Neural cell (in vitro differentiated cells): ENCODE measurements at regions not wholly inside any gene's neighbourhood (a gene's known extent, or its start where the extent isn't known, plus 50 kb on each side); places are given as distances from the start of the nearest gene placed in this dataset.

Experiments
- H2AFZ ChIP-seq: fragments of 200-600, 300-800 bp; sonication (generic), shearing (Covaris generic); 2 replicates; pipeline ENCODE4 v1.6.0; 2014; ENCODE audit warnings: low read depth, mild to moderate bottlenecking, antibody characterized with exemption, low read length, moderate library complexity
- H3F3A ChIP-seq: fragments of 200-600 bp; shearing (Covaris generic); 2 replicates; pipeline ENCODE4 v1.6.1; 2016; ENCODE audit warnings: mild to moderate bottlenecking, moderate library complexity, mixed read lengths, antibody characterized with exemption, low read length; ENCODE audit not compliant: insufficient read depth, poor library complexity, severe bottlenecking
- H3K27ac ChIP-seq: fragments of 200-600, 300-800 bp; sonication (generic), shearing (Covaris generic); 2 replicates; pipeline ENCODE4 v1.5.1; 2014; ENCODE audit warnings: mild to moderate bottlenecking, low read length, moderate library complexity
- H3K27me3 ChIP-seq: fragments of 300-800, 200-600 bp; sonication (generic), shearing (Covaris generic); 2 replicates; pipeline ENCODE4 v1.6.0; 2014; ENCODE audit warnings: mild to moderate bottlenecking, low read depth, low read length, moderate library complexity; ENCODE audit not compliant: insufficient read depth
- H3K36me3 ChIP-seq: fragments of 300-800, 200-600 bp; sonication (generic), shearing (Covaris generic); 2 replicates; pipeline ENCODE4 v1.5.1; 2014; ENCODE audit warnings: mild to moderate bottlenecking, antibody characterized with exemption, low read length, moderate library complexity; ENCODE audit not compliant: insufficient read depth
- H3K4me2 ChIP-seq: fragments of 300-800, 200-600 bp; sonication (generic), shearing (Covaris generic); 2 replicates; pipeline ENCODE4 v1.6.0; 2014; ENCODE audit warnings: mild to moderate bottlenecking, low read length
- H3K4me3 ChIP-seq: fragments of 300-800, 200-600 bp; sonication (generic), shearing (Covaris generic); 2 replicates; pipeline ENCODE4 v1.5.1; 2014; ENCODE audit warnings: mild to moderate bottlenecking, low read length, moderate library complexity
- H3K79me2 ChIP-seq: fragments of 200-600 bp; shearing (Covaris generic); replicated peaks from 2 replicates; pipeline ENCODE4 v1.6.0; 2014; ENCODE audit warnings: mild to moderate bottlenecking, low read length, moderate library complexity; ENCODE audit not compliant: insufficient read depth
- H3K9ac ChIP-seq: fragments of 300-800, 200-600 bp; sonication (generic), shearing (Covaris generic); 2 replicates; pipeline ENCODE4 v1.6.1; 2016; ENCODE audit warnings: mild to moderate bottlenecking, low read length, mixed read lengths
- H3K9me2 ChIP-seq: fragments of 200-600 bp; shearing (Covaris generic); 2 replicates; pipeline ENCODE4 v1.6.1; 2016; ENCODE audit warnings: mild to moderate bottlenecking, low read length, mixed read lengths; ENCODE audit not compliant: insufficient read depth
- H3K9me3 ChIP-seq: fragments of 200-600, 300-800 bp; sonication (generic), shearing (Covaris generic); 2 replicates; pipeline ENCODE4 v1.6.1; 2016; ENCODE audit warnings: mild to moderate bottlenecking, mixed run types, low read length, moderate library complexity, mixed read lengths
- H4K20me1 ChIP-seq: fragments of 200-600 bp; shearing (Covaris generic); 2 replicates; pipeline ENCODE4 v1.6.1; 2016; ENCODE audit warnings: mild to moderate bottlenecking, mixed run types; ENCODE audit not compliant: insufficient read depth
- CTCF ChIP-seq: fragments of 450-650 bp; IDR thresholded peaks from 2 replicates; pipeline ENCODE4 v1.5.1; 2014; ENCODE audit warnings: antibody characterized with exemption, mild to moderate bottlenecking, moderate library complexity; ENCODE audit not compliant: poor library complexity, severe bottlenecking
- EP300 ChIP-seq: fragments of 450-650 bp; conservative IDR thresholded peaks from 2 replicates; pipeline ENCODE4 v1.6.1; 2014; ENCODE audit warnings: antibody characterized with exemption, mild to moderate bottlenecking, moderate library complexity; ENCODE audit not compliant: poor library complexity, severe bottlenecking
- EZH2 ChIP-seq: fragments of 200-600, 300-800 bp; shearing (Covaris generic), sonication (generic); IDR thresholded peaks from 2 replicates; pipeline ENCODE4 v1.6.1; 2014; ENCODE audit warnings: antibody characterized with exemption, low read length, borderline replicate concordance, mild to moderate bottlenecking; ENCODE audit not compliant: insufficient read depth, poor library complexity, severe bottlenecking
- MXI1 ChIP-seq: fragments of 450-650 bp; conservative IDR thresholded peaks from 2 replicates; pipeline ENCODE4 v1.6.1; 2014; ENCODE audit warnings: antibody characterized with exemption, mild to moderate bottlenecking; ENCODE audit not compliant: poor library complexity, severe bottlenecking
- POLR2AphosphoS5 ChIP-seq: IDR thresholded peaks from 2 replicates; pipeline ENCODE4 v1.6.1; 2012
- RAD21 ChIP-seq: fragments of 450-650 bp; conservative IDR thresholded peaks from 2 replicates; pipeline ENCODE4 v1.6.1; 2014; ENCODE audit warnings: antibody characterized with exemption, mild to moderate bottlenecking, moderate library complexity
- REST ChIP-seq: IDR thresholded peaks from 2 replicates; pipeline ENCODE4 v1.6.1; 2012; ENCODE audit warnings: borderline replicate concordance
- SMC3 ChIP-seq: fragments of 450-650 bp; conservative IDR thresholded peaks from 2 replicates; pipeline ENCODE4 v1.6.1; 2014; ENCODE audit warnings: antibody characterized with exemption, mild to moderate bottlenecking, moderate library complexity; ENCODE audit not compliant: poor library complexity
- TAF1 ChIP-seq: IDR thresholded peaks from 2 replicates; pipeline ENCODE4 v1.6.1; 2012; ENCODE audit warnings: low read depth

- Histone ChIP-seq H3F3A (no peaks in the 10 kb centered on the region), H2AFZ (no peak overlapping the region), H3K79me2 (no peaks in the 10 kb centered on the region), H3K4me2 (no peak overlapping the region), H3K9me3 (no peaks in the 10 kb centered on the region), H3K9ac (no peak overlapping the region), H3K36me3 (no peaks in the 10 kb centered on the region), H3K27ac (no peak overlapping the region), H3K27me3 (no peaks in the 10 kb centered on the region), H4K20me1 (no peaks in the 10 kb centered on the region), H3K9me2 (no peaks in the 10 kb centered on the region), H3K4me3 (no peak overlapping the region)
- TF ChIP-seq CTCF (no peak), SMC3 (no peak), RAD21 (no peak), EZH2 (no peak), POLR2AphosphoS5 (no peak), MXI1 (no peak), EP300 (no peak)
Measured at GRCh38 chr12:84763107-84763506, 149.5 kb downstream of the SLC6A15 start.

- Histone ChIP-seq H3K4me2 (no peak overlapping the region), H3K79me2 (no peaks in the 10 kb centered on the region), H3K27ac (no peak overlapping the region), H2AFZ (no peak overlapping the region), H3K36me3 (no peaks in the 10 kb centered on the region), H3K9me3 (no peaks in the 10 kb centered on the region), H3K9ac (no peak overlapping the region), H3K9me2 (no peaks in the 10 kb centered on the region), H3F3A (no peaks in the 10 kb centered on the region), H3K27me3 (no peaks in the 10 kb centered on the region), H3K4me3 (no peak overlapping the region), H4K20me1 (no peaks in the 10 kb centered on the region)
- TF ChIP-seq SMC3 (no peak), CTCF (no peak), EP300 (no peak), RAD21 (no peak), REST (no peak), EZH2 (no peak), POLR2AphosphoS5 (no peak), TAF1 (no peak)
Measured at GRCh38 chr12:84760091-84760865, 152.3 kb downstream of the SLC6A15 start.
